Pancreas (tissue), 10 donors: ENCODE measurements at regions not wholly inside any gene's neighbourhood (a gene's known extent, or its start where the extent isn't known, plus 50 kb on each side); places are given as distances from the start of the nearest gene placed in this dataset.

Experiments used
- ATAC-seq, 4 donors: fragments of 200-7000 bp; cut with Tn5 transposase; one replicate each; pipeline versions ENCODE4 v1.8.0 to v1.9.1; 2020; ENCODE audit warnings: mild to moderate bottlenecking in 4 of 4, moderate library complexity in 4 of 4
- DNase-seq, 6 donors: peaks; one replicate each; pipeline ENCODE4 v3.0.0-alpha.2; 2020
- FAIRE-seq: peaks from 2 replicates; lab custom pipeline; 2012; peaks lifted over from hg19 to GRCh38; lab: Jason Lieb, UNC
- H3K27ac ChIP-seq, 4 donors: fragments of 200-600 bp; sonication (generic); 1 replicate in 3 of 4; 2 replicates in 1 of 4; pipeline versions ENCODE4 v1.5.0 to v1.8.0; 2020
- H3K27me3 ChIP-seq, 4 donors: fragments of 200-600 bp; one replicate each; pipeline ENCODE4 v1.8.0; 2021
- H3K36me3 ChIP-seq, 3 donors: fragments of 200-600 bp; sonication (generic) in 1 of 3; one replicate each; pipeline versions ENCODE4 v1.5.0 to v1.8.0; 2020 to 2021
- H3K4me1 ChIP-seq, 3 donors: fragments of 200-600 bp; one replicate each; pipeline ENCODE4 v1.8.0; 2021
- H3K4me3 ChIP-seq, 4 donors: fragments of 200-600 bp; sonication (generic) in 2 of 4; one replicate each; pipeline versions ENCODE4 v1.5.0 to v1.8.0; 2020 to 2021
- H3K9me3 ChIP-seq, 4 donors: fragments of 200-600 bp; one replicate each; pipeline ENCODE4 v1.8.0; 2021
- WGBS, 2 donors: extraction: QIAGEN DNeasy Blood & Tissue Kit; methylation state at CpG; one replicate each; pipeline ENCODE4 v1.1.7; 2013; 5-methylcytosine and 5-hydroxymethylcytosine counted together
- intact Hi-C, 3 donors: fragments of 100-400 bp; cut with DNase I; formaldehyde crosslinking; loops; one replicate each; pipeline versions ENCODE4 v1.11.1 to v1.14.2; 2022
- TF ChIP-seq, protein P1 (sequence below), 4 donors: fragments of 200-600 bp; sonication (generic) in 3 of 4; IDR thresholded peaks; one replicate each; pipeline versions ENCODE4 v1.5.0 to v1.8.0; 2021; ENCODE audit warnings: antibody characterized with exemption in 4 of 4
- donor health status: healthy with polysubstance abuse.
- donor health status: DM: no; HTN: no; CAD: no; lungs with moderate emphysema.
- donor health status: DM: no; HTN: no; CAD: no.
- donor health status: control.
- donor health status: control.
- donor health status: Bipolar disorder and iron deficiency.
- donor health status: DM: yes; HTN: yes; CAD: no.
- donor health status: DM: no; HTN: no; CAD: no.
- donor health status: DM: no; HTN: no; CAD: no.
- donor health status: DM: yes; HTN: yes; CAD: no.

DNA sequence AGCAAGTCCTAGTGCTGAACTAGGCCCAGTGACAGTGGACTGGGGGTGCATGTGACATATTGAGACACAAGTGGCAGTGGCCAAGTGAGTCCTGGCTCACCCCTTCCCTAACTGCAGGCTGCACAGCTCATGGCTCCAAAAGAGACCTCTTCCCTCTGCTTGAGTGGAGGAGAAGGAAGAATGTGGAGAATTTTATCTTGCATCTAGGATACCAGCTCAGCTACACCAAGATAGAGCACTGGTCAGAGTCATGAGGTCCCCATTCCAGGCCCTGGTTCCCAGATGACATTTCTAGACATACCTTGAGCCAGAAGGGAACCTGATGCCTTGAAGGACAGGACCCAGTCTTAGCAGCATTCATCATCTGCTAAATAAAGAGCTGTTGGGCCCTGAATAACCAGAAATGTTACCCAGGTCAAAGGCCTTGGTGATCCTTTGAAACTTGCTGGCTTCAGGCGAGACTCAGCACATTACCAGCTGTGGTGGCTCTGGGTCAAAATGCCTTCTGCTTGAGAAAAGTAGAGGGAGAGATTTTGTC, 114.5 kb downstream of the CDC14C start:
- ATAC-seq: no peak
- no peak for DNase-seq
- H3K4me3 ChIP-seq: no peak overlapping the region
- H3K4me1 ChIP-seq: no peaks in the 10 kb centered on the region
- no peak for FAIRE-seq
- H3K27ac ChIP-seq: no peak overlapping the region
- no peaks in the 10 kb centered on the region for H3K27me3 ChIP-seq
- TF ChIP-seq, protein P1, sequence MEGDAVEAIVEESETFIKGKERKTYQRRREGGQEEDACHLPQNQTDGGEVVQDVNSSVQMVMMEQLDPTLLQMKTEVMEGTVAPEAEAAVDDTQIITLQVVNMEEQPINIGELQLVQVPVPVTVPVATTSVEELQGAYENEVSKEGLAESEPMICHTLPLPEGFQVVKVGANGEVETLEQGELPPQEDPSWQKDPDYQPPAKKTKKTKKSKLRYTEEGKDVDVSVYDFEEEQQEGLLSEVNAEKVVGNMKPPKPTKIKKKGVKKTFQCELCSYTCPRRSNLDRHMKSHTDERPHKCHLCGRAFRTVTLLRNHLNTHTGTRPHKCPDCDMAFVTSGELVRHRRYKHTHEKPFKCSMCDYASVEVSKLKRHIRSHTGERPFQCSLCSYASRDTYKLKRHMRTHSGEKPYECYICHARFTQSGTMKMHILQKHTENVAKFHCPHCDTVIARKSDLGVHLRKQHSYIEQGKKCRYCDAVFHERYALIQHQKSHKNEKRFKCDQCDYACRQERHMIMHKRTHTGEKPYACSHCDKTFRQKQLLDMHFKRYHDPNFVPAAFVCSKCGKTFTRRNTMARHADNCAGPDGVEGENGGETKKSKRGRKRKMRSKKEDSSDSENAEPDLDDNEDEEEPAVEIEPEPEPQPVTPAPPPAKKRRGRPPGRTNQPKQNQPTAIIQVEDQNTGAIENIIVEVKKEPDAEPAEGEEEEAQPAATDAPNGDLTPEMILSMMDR (IDR thresholded peaks at IDR 0.05): no peak
- intact Hi-C loops: no loop called here
- 78 to 95% methylated on average over 1 of the region's 1 CpG for WGBS, 2 donors
- H3K36me3 ChIP-seq: no peaks in the 10 kb centered on the region
- H3K9me3 ChIP-seq: no peaks in the 10 kb centered on the region

DNA sequence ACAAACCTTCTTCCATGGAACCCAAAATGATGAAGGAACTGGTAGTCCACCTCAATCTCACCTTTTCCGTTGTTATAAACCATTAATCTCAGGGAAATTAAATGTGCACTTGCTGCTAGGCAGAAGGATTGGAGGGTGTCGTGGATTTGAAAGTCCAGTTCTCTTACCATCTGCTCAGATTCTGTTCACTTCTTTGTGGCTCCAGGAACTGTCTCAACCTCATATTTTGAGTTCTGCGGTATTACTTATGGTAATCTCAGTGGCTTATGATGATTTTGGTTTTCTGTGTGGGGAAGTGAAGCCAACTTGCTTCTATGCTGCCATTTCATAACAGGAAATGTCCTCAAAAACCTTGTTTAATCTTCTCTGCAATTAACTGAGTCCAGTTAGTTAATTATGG, 136.4 kb downstream of the CDC14C start:
- no peaks in the 10 kb centered on the region for H3K36me3 ChIP-seq
- no peaks in the 10 kb centered on the region for H3K4me1 ChIP-seq
- TF ChIP-seq, protein P1 (IDR thresholded peaks at IDR 0.05): no peak
- no peak for ATAC-seq
- no peaks in the 10 kb centered on the region for H3K9me3 ChIP-seq
- no peaks in the 10 kb centered on the region for H3K27me3 ChIP-seq
- intact Hi-C loops: no loop called here
- WGBS, 2 donors: 65 to 84% methylated on average over 3 of the region's 3 CpGs
- DNase-seq: no peak
- H3K27ac ChIP-seq: no peak overlapping the region
- no peak for FAIRE-seq
- no peak overlapping the region for H3K4me3 ChIP-seq

DNA sequence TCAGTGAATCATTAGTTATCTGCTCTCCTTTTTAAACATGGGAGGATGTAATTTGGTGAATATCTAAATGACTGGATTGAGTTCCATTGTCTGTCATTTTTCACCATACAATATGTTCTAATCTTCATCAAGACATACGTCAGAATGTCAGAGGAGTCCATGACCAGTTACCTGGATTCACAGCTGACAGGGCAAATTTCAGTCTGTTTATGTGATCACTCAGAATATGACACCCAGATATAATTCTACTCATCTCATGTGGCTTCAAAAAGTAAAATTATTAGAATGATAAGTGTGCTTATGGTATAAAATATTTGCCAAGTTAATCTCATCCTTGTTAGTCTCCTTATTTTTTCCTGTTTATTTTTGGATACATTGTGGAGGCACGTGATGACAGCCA, 150.2 kb downstream of the CDC14C start:
- DNase-seq (no peak), FAIRE-seq (no peak), ATAC-seq (no peak)
- Histone ChIP-seq H3K27me3 (no peaks in the 10 kb centered on the region), H3K9me3 (peaks cover 0 to 2% (median 0%) of the 10 kb centered on the region in 4 donors), H3K36me3 (no peaks in the 10 kb centered on the region), H3K27ac (no peak overlapping the region), H3K4me3 (no peak overlapping the region), H3K4me1 (no peaks in the 10 kb centered on the region)
- WGBS, 2 donors: 61 to 71% methylated on average over 2 of the region's 2 CpGs
- intact Hi-C loops: no loop called here
- TF ChIP-seq, protein P1 (IDR thresholded peaks at IDR 0.05): no peak

DNA sequence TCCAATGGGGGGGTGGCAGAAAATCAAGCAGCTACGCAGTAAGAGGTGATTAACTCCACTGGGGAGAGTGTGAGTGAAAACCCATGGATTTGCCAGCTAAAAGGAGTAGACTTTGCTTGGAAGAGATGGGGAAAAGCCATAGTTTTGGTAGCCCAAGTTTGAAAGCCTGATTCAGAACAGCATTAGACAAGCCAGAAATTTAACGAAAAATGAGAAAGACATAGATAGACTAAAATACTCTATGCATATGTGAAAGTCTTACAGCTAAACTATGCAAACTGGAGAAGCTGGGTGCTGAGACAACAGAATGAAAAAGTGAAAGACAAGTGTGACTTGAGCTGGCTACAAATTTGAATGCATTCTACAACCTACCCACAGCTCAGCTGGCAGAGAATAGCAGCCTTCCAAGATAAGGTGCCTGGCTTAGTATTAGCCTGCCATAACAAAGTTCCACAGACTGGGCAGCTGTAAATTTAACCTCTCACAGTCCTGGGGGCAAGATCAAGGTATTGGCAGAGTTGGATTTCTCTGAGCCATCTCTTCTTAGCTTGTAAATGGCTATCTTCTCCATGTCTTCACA, 156.6 kb downstream of the CDC14C start:
- FAIRE-seq: no peak
- Histone ChIP-seq H3K27me3 (no peaks in the 10 kb centered on the region), H3K27ac (no peak overlapping the region), H3K4me3 (no peak overlapping the region), H3K9me3 (no peaks in the 10 kb centered on the region), H3K36me3 (no peaks in the 10 kb centered on the region), H3K4me1 (no peaks in the 10 kb centered on the region)
- intact Hi-C loops: no loop called here
- no peak for DNase-seq
- WGBS, 2 donors: 53 to 71% methylated on average over 2 of the region's 2 CpGs
- TF ChIP-seq, protein P1 (IDR thresholded peaks at IDR 0.05): no peak
- no peak for ATAC-seq

DNA sequence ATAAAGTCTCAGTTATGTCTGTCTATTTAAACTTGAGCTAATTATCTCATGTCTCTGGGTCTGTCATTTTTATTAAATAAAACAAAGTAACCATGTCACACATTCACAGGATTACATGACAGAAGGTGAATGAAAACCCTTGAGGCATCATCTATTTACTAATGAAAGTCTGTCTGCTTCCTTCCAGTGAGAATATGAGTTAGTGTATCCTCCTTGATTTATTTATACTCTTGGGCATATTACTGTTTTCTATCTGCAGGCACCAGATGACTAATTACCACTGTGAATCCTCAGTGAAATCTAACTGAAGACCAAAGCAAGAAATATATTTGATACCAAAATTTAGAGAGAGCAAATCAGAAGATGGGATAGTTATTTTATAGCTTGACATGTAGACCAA, 163.7 kb downstream of the CDC14C start:
- intact Hi-C loops: no loop called here
- TF ChIP-seq, protein P1 (IDR thresholded peaks at IDR 0.05): no peak

More for the DNA sequence above, 163.7 kb downstream of the CDC14C start:
- no peaks in the 10 kb centered on the region for H3K9me3 ChIP-seq
- ATAC-seq (no peak), DNase-seq (no peak), FAIRE-seq (no peak)
- H3K4me3 ChIP-seq: no peak overlapping the region
- H3K27me3 ChIP-seq: no peaks in the 10 kb centered on the region
- no peaks in the 10 kb centered on the region for H3K36me3 ChIP-seq
- H3K4me1 ChIP-seq: no peaks in the 10 kb centered on the region
- no peak overlapping the region for H3K27ac ChIP-seq
